ENCODE measurements at regions not wholly inside any gene's neighbourhood (a gene's known extent, or its start where the extent isn't known, plus 50 kb on each side); places are given as distances from the start of the nearest gene placed in this dataset.

DNA sequence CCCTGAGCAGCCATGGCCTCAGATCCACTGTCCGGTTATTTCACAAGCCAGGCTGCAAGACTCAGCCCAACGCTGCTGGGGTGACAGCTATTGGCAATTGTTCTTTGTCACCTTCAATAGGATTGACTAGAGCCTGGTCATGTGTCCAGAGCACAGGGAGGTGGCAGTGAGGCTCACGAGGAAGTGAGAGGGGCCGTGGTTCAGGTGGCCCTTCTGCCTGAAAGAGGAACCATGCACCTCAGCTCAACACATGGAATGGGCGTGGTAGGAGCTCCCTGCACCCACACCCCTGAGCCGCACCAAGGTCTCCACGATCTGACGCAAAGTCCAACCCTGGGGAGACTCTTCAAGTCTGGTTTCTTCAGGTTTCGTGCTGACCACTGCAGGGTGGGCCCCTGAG, 184.8 kb upstream of the CDH4 start:
- ATAC-seq (ENCODE audit: low read depth) = no peak

More for the DNA sequence above, 184.8 kb upstream of the CDH4 start:
- H3K9ac ChIP-seq (ENCODE audit: low read depth, low read length) = no peak overlapping the region
- H2AK5ac ChIP-seq (ENCODE audit: low read depth, low read length) = no peak overlapping the region
- H3K27me3 ChIP-seq (ENCODE audit: control insufficient read depth, insufficient read depth, low read length) = no peaks in the 10 kb centered on the region
- no peak overlapping the region for H4K91ac ChIP-seq (ENCODE audit: insufficient read depth, low read depth, low read length)
- dilution Hi-C loops (cut with HindIII; ENCODE audit: low sequenced_read_pairs, unreplicated experiment) = no loop called here
- H2BK120ac ChIP-seq (ENCODE audit: low read depth, low read length) = no peak overlapping the region
- H3K36me3 ChIP-seq (ENCODE audit: control insufficient read depth, insufficient read depth, low read length) = no peaks in the 10 kb centered on the region
- no peaks in the 10 kb centered on the region for H3K79me1 ChIP-seq (ENCODE audit: low read depth in 1 of 2, low read length in 2 of 2)
- intact Hi-C loops (cut with micrococcal nuclease) = no loop called here
- no peak overlapping the region for H3K4ac ChIP-seq (ENCODE audit: low read depth, low read length)
- H2BK20ac ChIP-seq (ENCODE audit: low read depth, low read length) = no peak overlapping the region
- no peak overlapping the region for H4K5ac ChIP-seq (ENCODE audit: low read depth, low read length)
- no peak overlapping the region for H3K18ac ChIP-seq (ENCODE audit: low read depth, low read length)
- ChIA-PET CTCF (no interaction called here), POLR2A (ENCODE audit: unreplicated experiment) (no interaction called here)
- no peak overlapping the region for H3K14ac ChIP-seq (replicated peaks; ENCODE audit: low read depth, low read length)
- H2BK15ac ChIP-seq (ENCODE audit: low read depth, low read length) = no peak overlapping the region
- H3K4me1 ChIP-seq (ENCODE audit: control insufficient read depth, insufficient read depth, low read length) = no peaks in the 10 kb centered on the region
- WGBS, 2 experiments (ENCODE audit: extremely low coverage in 2 of 2, insufficient read length in 1 of 2) = 65% methylated on average over 6 of the region's 9 CpGs; no CpG with 5 or more reads in 1 of the 2 experiments
- H2BK5ac ChIP-seq (ENCODE audit: low read depth, low read length, poor library complexity, severe bottlenecking) = no peak overlapping the region
- TF ChIP-seq NFE2L2 (IDR thresholded peaks at IDR 0.05; ENCODE audit: low read depth, low read length) = no peak
- TF ChIP-seq, protein P1, sequence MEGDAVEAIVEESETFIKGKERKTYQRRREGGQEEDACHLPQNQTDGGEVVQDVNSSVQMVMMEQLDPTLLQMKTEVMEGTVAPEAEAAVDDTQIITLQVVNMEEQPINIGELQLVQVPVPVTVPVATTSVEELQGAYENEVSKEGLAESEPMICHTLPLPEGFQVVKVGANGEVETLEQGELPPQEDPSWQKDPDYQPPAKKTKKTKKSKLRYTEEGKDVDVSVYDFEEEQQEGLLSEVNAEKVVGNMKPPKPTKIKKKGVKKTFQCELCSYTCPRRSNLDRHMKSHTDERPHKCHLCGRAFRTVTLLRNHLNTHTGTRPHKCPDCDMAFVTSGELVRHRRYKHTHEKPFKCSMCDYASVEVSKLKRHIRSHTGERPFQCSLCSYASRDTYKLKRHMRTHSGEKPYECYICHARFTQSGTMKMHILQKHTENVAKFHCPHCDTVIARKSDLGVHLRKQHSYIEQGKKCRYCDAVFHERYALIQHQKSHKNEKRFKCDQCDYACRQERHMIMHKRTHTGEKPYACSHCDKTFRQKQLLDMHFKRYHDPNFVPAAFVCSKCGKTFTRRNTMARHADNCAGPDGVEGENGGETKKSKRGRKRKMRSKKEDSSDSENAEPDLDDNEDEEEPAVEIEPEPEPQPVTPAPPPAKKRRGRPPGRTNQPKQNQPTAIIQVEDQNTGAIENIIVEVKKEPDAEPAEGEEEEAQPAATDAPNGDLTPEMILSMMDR (conservative IDR thresholded peaks at IDR 0.05; ENCODE audit: low read depth, low read length) = no peak
- H2AK9ac ChIP-seq (replicated peaks; ENCODE audit: low read depth, low read length, poor library complexity) = no peak overlapping the region
- no peak overlapping the region for H3K4me2 ChIP-seq (ENCODE audit: low read depth, low read length)
- no peak overlapping the region for H4K8ac ChIP-seq (ENCODE audit: low read depth in 2 of 2, low read length in 2 of 2)
- no peak for DNase-seq
- H3K56ac ChIP-seq (ENCODE audit: extremely low read depth, insufficient read depth, low read length) = no peak overlapping the region
- no peak overlapping the region for H3K27ac ChIP-seq (ENCODE audit: insufficient read depth, low read length)
- no peak overlapping the region for H3K23ac ChIP-seq (ENCODE audit: low read depth, low read length)
- H3K9me1 ChIP-seq (ENCODE audit: insufficient read depth, low read length) = no peaks in the 10 kb centered on the region
- peaks cover 2% of the 10 kb centered on the region for H3K9me3 ChIP-seq (ENCODE audit: control insufficient read depth, insufficient read depth, low read length)
- no peak overlapping the region for H3K4me3 ChIP-seq (ENCODE audit: insufficient read depth, low read depth, low read length)
- no peaks in the 10 kb centered on the region for H4K20me1 ChIP-seq (ENCODE audit: insufficient read depth, low read length)
- no TSS peak for BruUV-seq (replicated peaks)
- in situ Hi-C loops (cut with MboI; ENCODE audit: low sequenced_read_pairs) = no loop called here
- H2AFZ ChIP-seq (replicated peaks; ENCODE audit: low read length, poor library complexity) = no peak overlapping the region
